Right kidney (tissue), 1 donor: ENCODE measurements at regions not wholly inside any gene's neighbourhood (a gene's known extent, or its start where the extent isn't known, plus 50 kb on each side); places are given as distances from the start of the nearest gene placed in this dataset.

ENCODE experiments used
- DNase-seq: peaks from one replicate; pipeline ENCODE4 v3.0.0-alpha.2; 2016

GRCh38 chr17:79147746-79148506, 73.3 kb downstream of the ENGASE start:
- no peak for DNase-seq

GRCh38 chr17:79146562-79146961, 71.9 kb downstream of the ENGASE start:
- DNase-seq = no peak

- no peak for DNase-seq
Observed at GRCh38 chr17:79145548-79145947, 70.9 kb downstream of the ENGASE start.

GRCh38 chr17:79144133-79144532, 69.5 kb downstream of the ENGASE start:
- DNase-seq = no peak

GRCh38 chr17:79142375-79142774, 67.8 kb downstream of the ENGASE start:
- no peak for DNase-seq

- DNase-seq = no peak
Observed at GRCh38 chr17:79141578-79142355, 67.1 kb downstream of the ENGASE start.

GRCh38 chr17:79138826-79139225, 64.2 kb downstream of the ENGASE start:
- no peak for DNase-seq

- no peak for DNase-seq
Observed at GRCh38 chr17:79137789-79138165, 63.2 kb downstream of the ENGASE start.

GRCh38 chr17:79137015-79137788, 62.6 kb downstream of the ENGASE start:
- peak; percentile 37 for DNase-seq

GRCh38 chr17:79136596-79136995, 62.0 kb downstream of the ENGASE start:
- no peak for DNase-seq
